NCI-H2227 (cell line): ENCODE measurements at regions not wholly inside any gene's neighbourhood (a gene's known extent, or its start where the extent isn't known, plus 50 kb on each side); places are given as distances from the start of the nearest gene placed in this dataset.

ENCODE experiments used
- DNase-seq: peaks from one replicate; lab custom pipeline; 2025; ENCODE audit not compliant: unreplicated experiment; lab: John Stamatoyannopoulos, UW

- no peak for DNase-seq
Observed at GRCh38 chr5:89024045-89024444, 141.1 kb upstream of the MEF2C start.

- DNase-seq = no peak
Observed at GRCh38 chr5:89020926-89021610, 138.1 kb upstream of the MEF2C start.

GRCh38 chr5:89016741-89017303 is 133.8 kb upstream of the MEF2C start:
- DNase-seq = no peak

- DNase-seq = no peak
Observed at GRCh38 chr5:89015409-89015808, 132.4 kb upstream of the MEF2C start.

- no peak for DNase-seq
Observed at GRCh38 chr5:89011778-89012711, 129.1 kb upstream of the MEF2C start.

GRCh38 chr5:89010512-89010911 is 127.5 kb upstream of the MEF2C start:
- DNase-seq = no peak

- DNase-seq = no peak
Observed at GRCh38 chr5:89008291-89008690, 125.3 kb upstream of the MEF2C start.

GRCh38 chr5:89005990-89006389 is 123.0 kb upstream of the MEF2C start:
- no peak for DNase-seq

GRCh38 chr5:89004379-89004778 is 121.4 kb upstream of the MEF2C start:
- DNase-seq = no peak

- no peak for DNase-seq
Observed at GRCh38 chr5:89003563-89004036, 120.6 kb upstream of the MEF2C start.

- DNase-seq = no peak
Observed at GRCh38 chr5:88999853-89000252, 116.9 kb upstream of the MEF2C start.

GRCh38 chr5:88997937-88998336 is 115.0 kb upstream of the MEF2C start:
- no peak for DNase-seq

- DNase-seq = no peak
Observed at GRCh38 chr5:88984040-88984439, 101.1 kb upstream of the MEF2C start.

- DNase-seq = peak; percentile 7
Observed at GRCh38 chr5:88979726-88980125, 96.7 kb upstream of the MEF2C start.

GRCh38 chr5:88979244-88979643 is 96.3 kb upstream of the MEF2C start:
- DNase-seq = no peak

GRCh38 chr5:88976914-88977313 is 93.9 kb upstream of the MEF2C start:
- DNase-seq = no peak

- DNase-seq = no peak
Observed at GRCh38 chr5:88967633-88968585, 84.9 kb upstream of the MEF2C start.

- DNase-seq = no peak
Observed at GRCh38 chr5:88964831-88965230, 81.8 kb upstream of the MEF2C start.

- no peak for DNase-seq
Observed at GRCh38 chr5:88957013-88957412, 74.0 kb upstream of the MEF2C start.

GRCh38 chr5:88956416-88956815 is 73.4 kb upstream of the MEF2C start:
- no peak for DNase-seq

GRCh38 chr5:88955403-88955802 is 72.4 kb upstream of the MEF2C start:
- DNase-seq = no peak
